H7 (cell line): ENCODE measurements at regions not wholly inside any gene's neighbourhood (a gene's known extent, or its start where the extent isn't known, plus 50 kb on each side); places are given as distances from the start of the nearest gene placed in this dataset.

Experiments used
- DNase-seq: peaks from one replicate; pipeline ENCODE4 v3.0.0; 2012
- H3K27me3 ChIP-seq: 2 replicates; pipeline ENCODE4 v1.6.0; 2011; ENCODE audit warnings: mild to moderate bottlenecking, low read length; ENCODE audit not compliant: control insufficient read depth, insufficient read depth
- H3K36me3 ChIP-seq: replicated peaks from 2 replicates; pipeline ENCODE4 v1.5.1; 2011; ENCODE audit warnings: low read length; ENCODE audit not compliant: control insufficient read depth, insufficient read depth
- H3K4me3 ChIP-seq: 2 replicates; pipeline ENCODE4 v1.5.1; 2011; ENCODE audit warnings: low read depth, mild to moderate bottlenecking, control low read depth, low read length, moderate library complexity; ENCODE audit not compliant: insufficient read depth

- no peak overlapping the region for H3K4me3 ChIP-seq
- no peaks in the 10 kb centered on the region for H3K36me3 ChIP-seq
- DNase-seq, result no peak
- H3K27me3 ChIP-seq, result no peaks in the 10 kb centered on the region
Measured at GRCh38 chr2:35787302-35788031, 568.1 kb upstream of the CRIM1 start.

- no peak overlapping the region for H3K4me3 ChIP-seq
- no peaks in the 10 kb centered on the region for H3K36me3 ChIP-seq
- DNase-seq, result no peak
- no peaks in the 10 kb centered on the region for H3K27me3 ChIP-seq
Measured at GRCh38 chr2:35785564-35785963, 570.0 kb upstream of the CRIM1 start.

- no peaks in the 10 kb centered on the region for H3K36me3 ChIP-seq
Measured at GRCh38 chr2:35784777-35785176, 570.8 kb upstream of the CRIM1 start.

GRCh38 chr2:35783723-35784122 is 571.9 kb upstream of the CRIM1 start:
- H3K4me3 ChIP-seq, result no peak overlapping the region
- peak; percentile 2 for DNase-seq

More at GRCh38 chr2:35784777-35785176, 570.8 kb upstream of the CRIM1 start:
- no peaks in the 10 kb centered on the region for H3K27me3 ChIP-seq
- no peak for DNase-seq
- H3K4me3 ChIP-seq, result no peak overlapping the region

GRCh38 chr2:35741556-35741955 is 614.0 kb upstream of the CRIM1 start:
- Histone ChIP-seq H3K4me3 (no peak overlapping the region), H3K27me3 (no peaks in the 10 kb centered on the region), H3K36me3 (no peaks in the 10 kb centered on the region)
- DNase-seq, result no peak

More at GRCh38 chr2:35783723-35784122, 571.9 kb upstream of the CRIM1 start:
- Histone ChIP-seq H3K27me3 (no peaks in the 10 kb centered on the region), H3K36me3 (no peaks in the 10 kb centered on the region)

- Histone ChIP-seq H3K4me3 (no peak overlapping the region), H3K27me3 (no peaks in the 10 kb centered on the region), H3K36me3 (no peaks in the 10 kb centered on the region)
- DNase-seq, result no peak
Measured at GRCh38 chr2:35731674-35732073, 623.9 kb upstream of the CRIM1 start.

GRCh38 chr2:35714883-35715282 is 640.7 kb upstream of the CRIM1 start:
- Histone ChIP-seq H3K4me3 (no peak overlapping the region), H3K36me3 (no peaks in the 10 kb centered on the region), H3K27me3 (no peaks in the 10 kb centered on the region)
- DNase-seq, result no peak

- no peak for DNase-seq
- H3K4me3 ChIP-seq, result no peak overlapping the region
- no peaks in the 10 kb centered on the region for H3K27me3 ChIP-seq
- H3K36me3 ChIP-seq, result no peaks in the 10 kb centered on the region
Measured at GRCh38 chr2:35708411-35708923, 647.1 kb upstream of the CRIM1 start.

- H3K36me3 ChIP-seq, result no peaks in the 10 kb centered on the region
- no peaks in the 10 kb centered on the region for H3K27me3 ChIP-seq
- H3K4me3 ChIP-seq, result no peak overlapping the region
- no peak for DNase-seq
Measured at GRCh38 chr2:35688309-35688708, 667.3 kb upstream of the CRIM1 start.

- no peaks in the 10 kb centered on the region for H3K36me3 ChIP-seq
- no peak overlapping the region for H3K4me3 ChIP-seq
- no peaks in the 10 kb centered on the region for H3K27me3 ChIP-seq
- no peak for DNase-seq
Measured at GRCh38 chr2:35651688-35652323, 703.8 kb upstream of the CRIM1 start.

- Histone ChIP-seq H3K36me3 (no peaks in the 10 kb centered on the region), H3K27me3 (no peaks in the 10 kb centered on the region), H3K4me3 (no peak overlapping the region)
- no peak for DNase-seq
Measured at GRCh38 chr2:35614640-35615039, 740.9 kb upstream of the CRIM1 start.

- Histone ChIP-seq H3K36me3 (no peaks in the 10 kb centered on the region), H3K27me3 (no peaks in the 10 kb centered on the region), H3K4me3 (no peak overlapping the region)
- DNase-seq, result no peak
Measured at GRCh38 chr2:35606394-35606793, 749.2 kb upstream of the CRIM1 start.

GRCh38 chr2:35598310-35598709 is 757.3 kb upstream of the CRIM1 start:
- DNase-seq, result no peak
- H3K4me3 ChIP-seq, result no peak overlapping the region
- no peaks in the 10 kb centered on the region for H3K27me3 ChIP-seq
- H3K36me3 ChIP-seq, result no peaks in the 10 kb centered on the region

GRCh38 chr2:35591886-35592285 is 763.7 kb upstream of the CRIM1 start:
- Histone ChIP-seq H3K36me3 (no peaks in the 10 kb centered on the region), H3K4me3 (no peak overlapping the region), H3K27me3 (no peaks in the 10 kb centered on the region)
- no peak for DNase-seq

GRCh38 chr2:35585972-35586371 is 769.6 kb upstream of the CRIM1 start:
- Histone ChIP-seq H3K4me3 (no peak overlapping the region), H3K27me3 (no peaks in the 10 kb centered on the region), H3K36me3 (no peaks in the 10 kb centered on the region)
- DNase-seq, result no peak
